Medulla oblongata (tissue), 1 donor: ENCODE measurements at regions not wholly inside any gene's neighbourhood (a gene's known extent, or its start where the extent isn't known, plus 50 kb on each side); places are given as distances from the start of the nearest gene placed in this dataset.
"Not testable (repeated sequence)": the region's sequence is repeated elsewhere in the genome, so short reads cannot be mapped to it uniquely, and the experiment has no call there.

ENCODE experiments used
- DNase-seq: peaks from one replicate; pipeline ENCODE4 v3.0.0-alpha.2; 2015; ENCODE audit errors: extremely low spot score

GRCh38 chr2:234406085-234406484 lies 90.8 kb downstream of the ARL4C start:
- DNase-seq, result no peak

- no peak for DNase-seq
These were observed 91.4 kb downstream of the ARL4C start for GRCh38 chr2:234405462-234405861.

- DNase-seq, result no peak
These were observed 91.9 kb downstream of the ARL4C start for GRCh38 chr2:234404957-234405356.

GRCh38 chr2:234403751-234404150 lies 93.1 kb downstream of the ARL4C start:
- DNase-seq, result no peak

GRCh38 chr2:234403074-234403473 lies 93.8 kb downstream of the ARL4C start:
- DNase-seq, result no peak

GRCh38 chr2:234401426-234401825 lies 95.5 kb downstream of the ARL4C start:
- DNase-seq, result no peak

GRCh38 chr2:234399451-234400246 lies 97.2 kb downstream of the ARL4C start:
- DNase-seq, result no peak

- DNase-seq, result no peak
These were observed 98.3 kb downstream of the ARL4C start for GRCh38 chr2:234398531-234398930.

GRCh38 chr2:234395891-234396420 lies 100.9 kb downstream of the ARL4C start:
- no peak for DNase-seq

- no peak for DNase-seq
These were observed 102.4 kb downstream of the ARL4C start for GRCh38 chr2:234394450-234394849.

GRCh38 chr2:234393354-234393753 lies 103.5 kb downstream of the ARL4C start:
- DNase-seq, result no peak

- DNase-seq, result no peak
These were observed 104.8 kb downstream of the ARL4C start for GRCh38 chr2:234392041-234392615.

GRCh38 chr2:234391625-234392024 lies 105.3 kb downstream of the ARL4C start:
- no peak for DNase-seq

GRCh38 chr2:234389661-234390060 lies 107.2 kb downstream of the ARL4C start:
- DNase-seq, result not testable (repeated sequence)

- DNase-seq, result no peak
These were observed 108.3 kb downstream of the ARL4C start for GRCh38 chr2:234388591-234388990.

- DNase-seq, result no peak
These were observed 109.9 kb downstream of the ARL4C start for GRCh38 chr2:234386971-234387370.

- DNase-seq, result no peak
These were observed 114.8 kb downstream of the ARL4C start for GRCh38 chr2:234382131-234382530.

GRCh38 chr2:234378958-234379357 lies 117.9 kb downstream of the ARL4C start:
- not testable (repeated sequence) for DNase-seq

- no peak for DNase-seq
These were observed 118.4 kb downstream of the ARL4C start for GRCh38 chr2:234378440-234378839.

- no peak for DNase-seq
These were observed 119.0 kb downstream of the ARL4C start for GRCh38 chr2:234377761-234378391.

- DNase-seq, result no peak
These were observed 120.7 kb downstream of the ARL4C start for GRCh38 chr2:234376229-234376628.

GRCh38 chr2:234375176-234375880 lies 121.6 kb downstream of the ARL4C start:
- peak; percentile 22 for DNase-seq
